A673 (cell line): ENCODE measurements at regions not wholly inside any gene's neighbourhood (a gene's known extent, or its start where the extent isn't known, plus 50 kb on each side); places are given as distances from the start of the nearest gene placed in this dataset.

Experiments used
- BruUV-seq: library from RNA; stranded (reverse); fragments of 400-500 nt; replicated peaks from 2 replicates; lab custom pipeline; 2021; lab: Mats Ljungman, UMichigan
- CTCF ChIA-PET: fragments of 300-600 bp; sonication (Branson Sonifier 250); formaldehyde crosslinking; loops from one replicate; lab custom pipeline; 2022; ENCODE audit warnings: antibody characterized with exemption; lab: Charles Lee
- POLR2A ChIA-PET: fragments of 300-600 bp; sonication (Branson Sonifier 250); formaldehyde crosslinking; loops from one replicate; lab custom pipeline; 2022; ENCODE audit warnings: antibody characterized with exemption; ENCODE audit not compliant: low non-redundant PET; lab: Charles Lee
- DNase-seq: peaks from one replicate; pipeline ENCODE4 v3.0.0-alpha.2; 2015; ENCODE audit warnings: low spot score
- H3K27ac ChIP-seq: fragments of 200-600 bp; sonication (generic); 2 replicates; pipeline ENCODE4 v1.5.1; 2016; ENCODE audit warnings: mixed run types, low read depth, mild to moderate bottlenecking, mixed read lengths, antibody characterized with exemption, low read length; ENCODE audit not compliant: poor library complexity, severe bottlenecking
- H3K27me3 ChIP-seq: fragments of 200-600 bp; sonication (generic); replicated peaks from 2 replicates; pipeline ENCODE4 v1.6.1; 2017; ENCODE audit warnings: mixed run types, low read depth, mild to moderate bottlenecking, mixed read lengths, antibody characterized with exemption, low read length; ENCODE audit not compliant: insufficient read depth, poor library complexity
- H3K36me3 ChIP-seq: fragments of 200-600 bp; sonication (generic); 2 replicates; pipeline ENCODE4 v1.6.1; 2016; ENCODE audit warnings: mixed run types, mild to moderate bottlenecking, mixed read lengths, antibody characterized with exemption, low read length; ENCODE audit not compliant: insufficient read depth, poor library complexity, severe bottlenecking
- H3K4me1 ChIP-seq: fragments of 200-600 bp; sonication (generic); 2 replicates; pipeline ENCODE4 v1.6.1; 2017; ENCODE audit warnings: mixed run types, mild to moderate bottlenecking, mixed read lengths, antibody characterized with exemption, low read length; ENCODE audit not compliant: insufficient read depth, poor library complexity, severe bottlenecking
- H3K4me3 ChIP-seq: fragments of 200-600 bp; sonication (generic); 2 replicates; pipeline ENCODE4 v1.5.1; 2016; ENCODE audit warnings: low read depth, mixed run types, mild to moderate bottlenecking, mixed read lengths, low read length; ENCODE audit not compliant: poor library complexity, severe bottlenecking
- H3K9me3 ChIP-seq: fragments of 200-600 bp; sonication (generic); 2 replicates; pipeline ENCODE4 v1.6.1; 2016; ENCODE audit warnings: mixed run types, low read depth, mild to moderate bottlenecking, mixed read lengths, antibody characterized with exemption, low read length; ENCODE audit not compliant: poor library complexity, severe bottlenecking
- EZH2 ChIP-seq: fragments of 200-600 bp; sonication (generic); IDR thresholded peaks from 2 replicates; pipeline ENCODE4 v1.6.1; 2017; ENCODE audit warnings: borderline replicate concordance, low read depth, mild to moderate bottlenecking, mixed read lengths, antibody characterized with exemption, low read length; ENCODE audit not compliant: poor library complexity, severe bottlenecking
- intact Hi-C: fragments of 100-400 bp; cut with micrococcal nuclease; formaldehyde crosslinking; loops from one replicate; pipeline ENCODE4 v1.10.0; 2022; ENCODE audit not compliant: unreplicated experiment
- TF ChIP-seq, protein P1 (sequence below): fragments of 300-800, 200-600 bp; sonication (generic); conservative IDR thresholded peaks from 2 replicates; pipeline ENCODE4 v1.5.1; 2017; ENCODE audit warnings: low read depth, mild to moderate bottlenecking, antibody characterized with exemption, low read length, moderate library complexity, mixed read lengths

DNA sequence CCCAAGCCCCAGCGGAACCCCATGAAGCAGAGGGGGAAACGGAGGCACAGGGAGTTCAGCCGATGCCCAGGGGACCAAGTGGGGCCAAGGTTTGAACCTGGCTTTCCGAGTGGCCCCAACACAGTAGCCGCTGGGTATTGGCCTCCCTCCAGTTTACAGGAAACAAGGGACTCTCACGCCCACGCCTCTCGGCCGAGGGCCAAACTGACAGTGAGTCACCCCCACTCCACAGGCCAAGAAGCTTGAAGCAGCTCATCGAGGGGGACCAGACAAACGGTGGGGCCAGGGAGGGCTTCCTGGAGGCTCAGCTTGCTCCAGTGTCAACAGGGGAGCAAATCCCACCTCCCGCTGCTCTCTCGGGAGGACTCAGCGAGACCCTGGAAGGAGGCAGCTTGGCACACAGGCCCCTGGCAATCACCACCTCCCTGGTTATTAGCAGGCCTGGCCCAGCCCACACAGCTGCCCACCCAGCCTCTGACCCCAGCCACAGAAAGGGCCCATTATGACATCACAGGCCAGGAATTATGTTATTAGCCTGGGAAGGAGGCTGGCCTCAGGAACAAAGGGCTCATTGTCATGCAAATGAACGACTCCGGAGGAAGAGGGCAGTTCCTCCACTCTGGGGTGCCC, 54.6 kb downstream of the NCOR2 start:
- intact Hi-C loops, result no loop called here
- TF ChIP-seq, protein P1, sequence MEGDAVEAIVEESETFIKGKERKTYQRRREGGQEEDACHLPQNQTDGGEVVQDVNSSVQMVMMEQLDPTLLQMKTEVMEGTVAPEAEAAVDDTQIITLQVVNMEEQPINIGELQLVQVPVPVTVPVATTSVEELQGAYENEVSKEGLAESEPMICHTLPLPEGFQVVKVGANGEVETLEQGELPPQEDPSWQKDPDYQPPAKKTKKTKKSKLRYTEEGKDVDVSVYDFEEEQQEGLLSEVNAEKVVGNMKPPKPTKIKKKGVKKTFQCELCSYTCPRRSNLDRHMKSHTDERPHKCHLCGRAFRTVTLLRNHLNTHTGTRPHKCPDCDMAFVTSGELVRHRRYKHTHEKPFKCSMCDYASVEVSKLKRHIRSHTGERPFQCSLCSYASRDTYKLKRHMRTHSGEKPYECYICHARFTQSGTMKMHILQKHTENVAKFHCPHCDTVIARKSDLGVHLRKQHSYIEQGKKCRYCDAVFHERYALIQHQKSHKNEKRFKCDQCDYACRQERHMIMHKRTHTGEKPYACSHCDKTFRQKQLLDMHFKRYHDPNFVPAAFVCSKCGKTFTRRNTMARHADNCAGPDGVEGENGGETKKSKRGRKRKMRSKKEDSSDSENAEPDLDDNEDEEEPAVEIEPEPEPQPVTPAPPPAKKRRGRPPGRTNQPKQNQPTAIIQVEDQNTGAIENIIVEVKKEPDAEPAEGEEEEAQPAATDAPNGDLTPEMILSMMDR, result no peak
- TF ChIP-seq EZH2, result no peak
- DNase-seq, result peak; percentile 79
- POLR2A ChIA-PET, result interaction anchor here (0.7 kb wide), 1 partner anchor 357 kb away, joined by 4 read pairs; no protein-coding TSS in a partner anchor
- CTCF ChIA-PET, result no interaction called here
- no TSS peak for BruUV-seq
- H3K27me3 ChIP-seq, result no peaks in the 10 kb centered on the region
- H3K9me3 ChIP-seq, result no peaks in the 10 kb centered on the region
- H3K27ac ChIP-seq, result peak overlapping the region; percentile 80
- H3K4me3 ChIP-seq, result no peak overlapping the region
- peaks cover 64% of the 10 kb centered on the region for H3K4me1 ChIP-seq
- no peaks in the 10 kb centered on the region for H3K36me3 ChIP-seq

DNA sequence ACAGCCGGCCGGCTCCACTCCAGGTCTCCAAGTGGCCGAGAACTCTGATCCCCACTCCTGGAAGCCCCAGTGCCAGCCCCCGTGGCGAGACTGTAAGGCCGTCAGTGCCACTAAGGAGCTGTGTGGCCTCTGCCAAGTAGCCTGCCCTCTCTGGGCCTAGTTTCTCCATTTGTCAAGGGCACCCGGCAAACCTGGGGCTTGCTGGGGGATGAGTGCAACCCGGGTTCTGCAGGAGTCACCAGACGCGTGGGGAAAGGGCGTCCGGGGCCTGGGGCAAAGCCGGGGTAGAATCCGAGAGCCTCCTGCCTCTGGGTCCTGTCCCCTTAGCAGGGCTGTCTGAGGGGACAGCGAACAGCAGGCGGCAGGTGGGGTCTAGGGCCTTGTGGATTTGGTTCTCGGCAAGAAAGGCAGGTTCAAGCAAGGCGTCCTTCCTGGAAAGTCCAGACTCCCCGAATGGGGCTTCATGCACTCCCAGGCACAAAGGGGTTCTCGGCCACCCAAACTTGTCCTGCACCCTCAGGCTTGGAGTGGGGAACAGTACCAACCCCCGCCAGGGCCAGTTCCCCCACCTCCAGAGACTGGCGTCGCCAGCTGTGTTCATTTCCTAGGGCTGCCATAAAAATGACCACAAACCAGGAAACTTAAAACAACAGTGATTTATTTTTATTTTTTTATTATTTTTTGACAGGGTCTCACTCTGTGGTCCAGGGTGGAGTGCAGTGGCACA, 56.0 kb downstream of the NCOR2 start:
- no TSS peak for BruUV-seq
- no peak overlapping the region for H3K27ac ChIP-seq
- intact Hi-C loops, result no loop called here

GRCh38 chr12:124510301-124510970, 57.0 kb downstream of the NCOR2 start:
- TF ChIP-seq, protein P1, result 0 out of 2 replicates have a peak, but pooled peaks have one; percentile 30
- no peak for TF ChIP-seq EZH2
- Histone ChIP-seq H3K27me3 (no peaks in the 10 kb centered on the region), H3K27ac (peak overlapping the region; percentile 88), H3K9me3 (no peaks in the 10 kb centered on the region), H3K36me3 (no peaks in the 10 kb centered on the region), H3K4me1 (peaks cover 69% of the 10 kb centered on the region), H3K4me3 (no peak overlapping the region)
- no TSS peak for BruUV-seq
- CTCF ChIA-PET, result interaction anchor here (0.6 kb wide), 1 partner anchor 57 kb away, joined by 5 read pairs; no protein-coding TSS in a partner anchor
- DNase-seq, result peak; percentile 40
- POLR2A ChIA-PET, result no interaction called here
- intact Hi-C loops, result no loop called here

More for the DNA sequence above, 56.0 kb downstream of the NCOR2 start:
- no peak for DNase-seq
- Histone ChIP-seq H3K4me1 (peaks cover 68% of the 10 kb centered on the region), H3K27me3 (no peaks in the 10 kb centered on the region), H3K4me3 (no peak overlapping the region), H3K9me3 (no peaks in the 10 kb centered on the region), H3K36me3 (no peaks in the 10 kb centered on the region)
- CTCF ChIA-PET, result no interaction called here
- POLR2A ChIA-PET, result no interaction called here
- TF ChIP-seq, protein P1, result no peak
- no peak for TF ChIP-seq EZH2
